DOHH2 (cell line): ENCODE measurements at regions not wholly inside any gene's neighbourhood (a gene's known extent, or its start where the extent isn't known, plus 50 kb on each side); places are given as distances from the start of the nearest gene placed in this dataset.

Experiments used
- H3F3A ChIP-seq: fragments of 200-600 bp; sonication (generic), shearing (Covaris generic); 2 replicates; pipeline ENCODE4 v1.6.0; 2016; ENCODE audit warnings: antibody characterized with exemption, mild to moderate bottlenecking; ENCODE audit not compliant: control insufficient read depth, insufficient read depth
- H3K27ac ChIP-seq: fragments of 200-600 bp; sonication (generic); 2 replicates; pipeline ENCODE4 v1.5.1; 2014; ENCODE audit warnings: low read depth, mild to moderate bottlenecking, low read length, moderate library complexity
- H3K27me3 ChIP-seq: fragments of 200-600 bp; sonication (generic); 2 replicates; pipeline ENCODE4 v1.6.1; 2014; ENCODE audit warnings: mild to moderate bottlenecking, low read length, mixed read lengths; ENCODE audit not compliant: control insufficient read depth
- H3K36me3 ChIP-seq: fragments of 200-600 bp; sonication (generic); 2 replicates; pipeline ENCODE4 v1.6.1; 2014; ENCODE audit warnings: mild to moderate bottlenecking, low read length, moderate library complexity, mixed read lengths; ENCODE audit not compliant: control insufficient read depth
- H3K4me1 ChIP-seq: fragments of 200-600 bp; sonication (generic); 2 replicates; pipeline ENCODE4 v1.6.1; 2014; ENCODE audit warnings: mild to moderate bottlenecking, low read length, mixed read lengths; ENCODE audit not compliant: control insufficient read depth
- H3K4me2 ChIP-seq: fragments of 200-600 bp; sonication (generic); 2 replicates; pipeline ENCODE4 v1.6.0; 2014; ENCODE audit warnings: mild to moderate bottlenecking, low read length, moderate library complexity
- H3K4me3 ChIP-seq: fragments of 200-600 bp; sonication (generic); 2 replicates; pipeline ENCODE4 v1.5.1; 2014; ENCODE audit warnings: mild to moderate bottlenecking, low read length, mixed read lengths
- H3K79me2 ChIP-seq: fragments of 200-600 bp; sonication (generic); 2 replicates; pipeline ENCODE4 v1.6.1; 2014; ENCODE audit warnings: mild to moderate bottlenecking, low read length, mixed read lengths; ENCODE audit not compliant: control insufficient read depth
- H3K9me2 ChIP-seq: fragments of 200-600 bp; sonication (generic); replicated peaks from 2 replicates; pipeline ENCODE4 v1.6.1; 2014; ENCODE audit warnings: mild to moderate bottlenecking, low read length, mixed read lengths; ENCODE audit not compliant: control insufficient read depth
- H3K9me3 ChIP-seq: fragments of 200-600 bp; sonication (generic); 2 replicates; pipeline ENCODE4 v1.6.1; 2014; ENCODE audit warnings: antibody characterized with exemption, low read length, mixed read lengths; ENCODE audit not compliant: control insufficient read depth, insufficient read depth
- H4K20me1 ChIP-seq: fragments of 200-600 bp; sonication (generic); 2 replicates; pipeline ENCODE4 v1.6.0; 2014; ENCODE audit warnings: low read depth, mild to moderate bottlenecking, antibody characterized with exemption, low read length, moderate library complexity; ENCODE audit not compliant: control insufficient read depth, insufficient read depth
- EZH2phosphoT487 ChIP-seq: fragments of 200-600 bp; sonication (generic); IDR thresholded peaks from 2 replicates; pipeline ENCODE4 v1.6.1; 2017; ENCODE audit warnings: borderline replicate concordance, mild to moderate bottlenecking, antibody characterized with exemption, low read length, moderate library complexity, mixed read lengths
- TF ChIP-seq, protein P1 (sequence below): fragments of 200-600 bp; sonication (generic); IDR thresholded peaks from one replicate; pipeline ENCODE4 v1.5.1; 2014; ENCODE audit warnings: antibody characterized with exemption, mild to moderate bottlenecking, low read depth, low read length; ENCODE audit not compliant: poor library complexity, severe bottlenecking

GRCh38 chr9:116095403-116095802, 58.2 kb upstream of the PAPPA start:
- H3K4me3 ChIP-seq: no peak overlapping the region
- no peaks in the 10 kb centered on the region for H3K27me3 ChIP-seq
- no peaks in the 10 kb centered on the region for H3K36me3 ChIP-seq
- H3K9me3 ChIP-seq: no peaks in the 10 kb centered on the region
- no peak overlapping the region for H3K27ac ChIP-seq
- H3K4me2 ChIP-seq: no peak overlapping the region
- TF ChIP-seq, protein P1, sequence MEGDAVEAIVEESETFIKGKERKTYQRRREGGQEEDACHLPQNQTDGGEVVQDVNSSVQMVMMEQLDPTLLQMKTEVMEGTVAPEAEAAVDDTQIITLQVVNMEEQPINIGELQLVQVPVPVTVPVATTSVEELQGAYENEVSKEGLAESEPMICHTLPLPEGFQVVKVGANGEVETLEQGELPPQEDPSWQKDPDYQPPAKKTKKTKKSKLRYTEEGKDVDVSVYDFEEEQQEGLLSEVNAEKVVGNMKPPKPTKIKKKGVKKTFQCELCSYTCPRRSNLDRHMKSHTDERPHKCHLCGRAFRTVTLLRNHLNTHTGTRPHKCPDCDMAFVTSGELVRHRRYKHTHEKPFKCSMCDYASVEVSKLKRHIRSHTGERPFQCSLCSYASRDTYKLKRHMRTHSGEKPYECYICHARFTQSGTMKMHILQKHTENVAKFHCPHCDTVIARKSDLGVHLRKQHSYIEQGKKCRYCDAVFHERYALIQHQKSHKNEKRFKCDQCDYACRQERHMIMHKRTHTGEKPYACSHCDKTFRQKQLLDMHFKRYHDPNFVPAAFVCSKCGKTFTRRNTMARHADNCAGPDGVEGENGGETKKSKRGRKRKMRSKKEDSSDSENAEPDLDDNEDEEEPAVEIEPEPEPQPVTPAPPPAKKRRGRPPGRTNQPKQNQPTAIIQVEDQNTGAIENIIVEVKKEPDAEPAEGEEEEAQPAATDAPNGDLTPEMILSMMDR: no peak
- no peak for TF ChIP-seq EZH2phosphoT487
- H4K20me1 ChIP-seq: no peaks in the 10 kb centered on the region
- no peaks in the 10 kb centered on the region for H3K4me1 ChIP-seq
- H3F3A ChIP-seq: no peaks in the 10 kb centered on the region
- H3K79me2 ChIP-seq: no peaks in the 10 kb centered on the region
- no peaks in the 10 kb centered on the region for H3K9me2 ChIP-seq

DNA sequence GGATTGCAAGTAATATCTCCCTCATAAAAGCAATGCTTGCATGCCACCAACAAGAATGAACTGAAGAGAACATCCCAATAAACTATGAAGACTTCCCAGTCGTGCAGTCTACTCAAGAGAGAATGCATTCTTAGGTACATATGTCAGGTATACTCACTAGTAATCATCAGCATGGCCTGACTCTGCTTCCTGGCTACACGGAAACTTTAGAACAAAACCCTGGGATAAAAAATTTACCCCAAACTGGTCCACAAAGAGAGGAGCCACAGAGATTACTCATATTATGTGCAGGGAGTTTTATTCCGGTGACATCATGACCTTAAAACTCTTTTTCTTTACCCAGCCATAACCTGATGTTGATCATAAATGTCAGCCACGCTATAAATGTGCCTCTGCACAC, 57.5 kb upstream of the PAPPA start:
- H3K27ac ChIP-seq: no peak overlapping the region
- no peaks in the 10 kb centered on the region for H3F3A ChIP-seq
- no peaks in the 10 kb centered on the region for H3K9me3 ChIP-seq
- H3K79me2 ChIP-seq: no peaks in the 10 kb centered on the region
- H3K27me3 ChIP-seq: no peaks in the 10 kb centered on the region
- no peak for TF ChIP-seq EZH2phosphoT487
- TF ChIP-seq, protein P1: no peak
- H3K36me3 ChIP-seq: no peaks in the 10 kb centered on the region
- H3K9me2 ChIP-seq: no peaks in the 10 kb centered on the region
- no peak overlapping the region for H3K4me2 ChIP-seq
- no peak overlapping the region for H3K4me3 ChIP-seq
- no peaks in the 10 kb centered on the region for H4K20me1 ChIP-seq
- H3K4me1 ChIP-seq: no peaks in the 10 kb centered on the region

GRCh38 chr9:116096853-116097252, 56.7 kb upstream of the PAPPA start:
- H3K9me2 ChIP-seq: no peaks in the 10 kb centered on the region
- H3F3A ChIP-seq: no peaks in the 10 kb centered on the region
- no peak overlapping the region for H3K27ac ChIP-seq
- H3K4me2 ChIP-seq: no peak overlapping the region
- H3K27me3 ChIP-seq: no peaks in the 10 kb centered on the region
- no peaks in the 10 kb centered on the region for H3K79me2 ChIP-seq
- H4K20me1 ChIP-seq: no peaks in the 10 kb centered on the region
- no peaks in the 10 kb centered on the region for H3K4me1 ChIP-seq
- no peaks in the 10 kb centered on the region for H3K9me3 ChIP-seq
- H3K4me3 ChIP-seq: no peak overlapping the region
- TF ChIP-seq EZH2phosphoT487: no peak
- TF ChIP-seq, protein P1: no peak
- no peaks in the 10 kb centered on the region for H3K36me3 ChIP-seq

GRCh38 chr9:116098476-116098875, 55.1 kb upstream of the PAPPA start:
- Histone ChIP-seq H3K36me3 (no peaks in the 10 kb centered on the region), H4K20me1 (no peaks in the 10 kb centered on the region), H3K4me3 (no peak overlapping the region), H3K4me1 (no peaks in the 10 kb centered on the region), H3K4me2 (no peak overlapping the region), H3K27me3 (no peaks in the 10 kb centered on the region), H3K9me3 (no peaks in the 10 kb centered on the region), H3K27ac (no peak overlapping the region), H3F3A (no peaks in the 10 kb centered on the region), H3K79me2 (no peaks in the 10 kb centered on the region), H3K9me2 (no peaks in the 10 kb centered on the region)
- TF ChIP-seq, protein P1: no peak
- no peak for TF ChIP-seq EZH2phosphoT487
